Transverse colon (tissue), 4 donors: ENCODE measurements at regions not wholly inside any gene's neighbourhood (a gene's known extent, or its start where the extent isn't known, plus 50 kb on each side); places are given as distances from the start of the nearest gene placed in this dataset.

Experiments
- DNase-seq: peaks from one replicate; pipeline ENCODE4 v3.0.0-alpha.2; 2019
- H3K27ac ChIP-seq, 4 donors: fragments of 200-600 bp; sonication (generic); 2 replicates each; pipeline ENCODE4 v1.5.1; 2016 to 2018; ENCODE audit warnings: inconsistent platforms in 4 of 4
- H3K27me3 ChIP-seq: fragments of 200-600 bp; sonication (generic); 2 replicates; pipeline ENCODE4 v1.5.1; 2017; ENCODE audit warnings: inconsistent platforms
- H3K36me3 ChIP-seq, 4 donors: fragments of 200-600 bp; sonication (generic); 2 replicates each; pipeline ENCODE4 v1.5.1; 2017 to 2019; ENCODE audit warnings: inconsistent platforms in 4 of 4
- H3K4me1 ChIP-seq, 4 donors: fragments of 200-600 bp; sonication (generic); 2 replicates each; pipeline ENCODE4 v1.5.1; 2017 to 2020; ENCODE audit warnings: inconsistent platforms in 4 of 4
- H3K4me3 ChIP-seq, 4 donors: fragments of 200-600 bp; sonication (generic); 1 replicate in 1 of 4; 2 replicates in 3 of 4; pipeline versions ENCODE4 v1.5.1 to v1.6.1; 2017 to 2019; ENCODE audit warnings: inconsistent platforms in 4 of 4
- H3K9me3 ChIP-seq, 2 donors: fragments of 200-600 bp; sonication (generic); 2 replicates each; pipeline ENCODE4 v1.5.1; 2017 to 2019; ENCODE audit warnings: inconsistent platforms in 2 of 2
- EP300 ChIP-seq: sonication (generic); formaldehyde crosslinking; IDR thresholded peaks from one replicate; pipeline ENCODE4 v1.6.1; 2017; ENCODE audit warnings: antibody characterized with exemption, low read depth
- POLR2A ChIP-seq: fragments of 450-650 bp; IDR thresholded peaks from one replicate; pipeline ENCODE4 v1.6.1; 2016; ENCODE audit warnings: antibody characterized with exemption, mild to moderate bottlenecking, moderate library complexity
- POLR2AphosphoS5 ChIP-seq, 3 donors: sonication (generic); formaldehyde crosslinking; IDR thresholded peaks; one replicate each; pipeline ENCODE4 v1.6.1; 2016; ENCODE audit warnings: antibody characterized with exemption in 3 of 3
- WGBS, 2 donors: methylation state at CpG; one replicate each; pipeline ENCODE4 v1.1.5; 2018; ENCODE audit warnings: low coverage in 1 of 2; 5-methylcytosine and 5-hydroxymethylcytosine counted together
- in situ Hi-C, 4 donors: fragments of 200-750 bp; cut with MboI; loops; one replicate each; pipeline versions ENCODE4 v1.15.0 to v1.15.1; 2017; ENCODE audit warnings: low sequenced_read_pairs in 3 of 4, low pct_ligation_motif_present in 1 of 4, low pct_unique_long_range_greater_than_20kb in 1 of 4
- intact Hi-C: fragments of 100-400 bp; cut with DNase I; formaldehyde crosslinking; loops from one replicate; pipeline ENCODE4 v1.15.1; 2023; ENCODE audit warnings: low total_unique reads
- TF ChIP-seq, protein P1 (sequence below), 5 experiments: fragments of 200-600 bp in 3 of 5; fragments of 450-650 bp in 2 of 5; sonication (generic) in 3 of 5; IDR thresholded peaks; 1 replicate in 2 of 5; 2 replicates in 3 of 5; pipeline ENCODE4 v1.5.1; 2016 to 2017; ENCODE audit warnings: antibody characterized with exemption in 5 of 5, inconsistent platforms in 3 of 5, mild to moderate bottlenecking in 2 of 5, moderate library complexity in 1 of 5

DNA sequence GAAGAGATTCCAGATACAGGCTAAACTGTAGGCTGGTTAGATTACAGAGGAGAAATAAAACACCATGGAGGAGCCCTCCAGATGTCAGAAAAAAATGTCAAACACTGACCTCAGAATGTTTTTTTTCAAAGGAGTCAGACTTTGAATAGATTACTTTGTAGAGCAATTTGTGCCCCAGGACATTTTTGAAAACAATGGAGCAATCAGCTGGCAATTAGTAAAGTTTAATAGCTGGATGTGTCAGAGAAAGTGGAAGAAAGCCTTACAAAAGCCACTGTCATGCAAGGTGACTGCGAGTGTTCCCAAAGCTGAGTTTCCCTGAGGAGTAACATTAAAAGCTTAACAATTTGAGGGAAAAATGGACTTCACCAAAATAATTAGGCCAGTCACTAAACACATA is 417.8 kb upstream of the CTNND2 start:
- Histone ChIP-seq H3K27me3 (no peaks in the 10 kb centered on the region), H3K27ac (no peak overlapping the region), H3K4me3 (no peak overlapping the region), H3K9me3 (peaks cover 0 to 3% of the 10 kb centered on the region in 2 donors), H3K36me3 (no peaks in the 10 kb centered on the region), H3K4me1 (no peaks in the 10 kb centered on the region)
- 56 to 75% methylated on average over 1 of the region's 1 CpG for WGBS, 2 donors
- intact Hi-C loops, result no loop called here
- TF ChIP-seq, protein P1, sequence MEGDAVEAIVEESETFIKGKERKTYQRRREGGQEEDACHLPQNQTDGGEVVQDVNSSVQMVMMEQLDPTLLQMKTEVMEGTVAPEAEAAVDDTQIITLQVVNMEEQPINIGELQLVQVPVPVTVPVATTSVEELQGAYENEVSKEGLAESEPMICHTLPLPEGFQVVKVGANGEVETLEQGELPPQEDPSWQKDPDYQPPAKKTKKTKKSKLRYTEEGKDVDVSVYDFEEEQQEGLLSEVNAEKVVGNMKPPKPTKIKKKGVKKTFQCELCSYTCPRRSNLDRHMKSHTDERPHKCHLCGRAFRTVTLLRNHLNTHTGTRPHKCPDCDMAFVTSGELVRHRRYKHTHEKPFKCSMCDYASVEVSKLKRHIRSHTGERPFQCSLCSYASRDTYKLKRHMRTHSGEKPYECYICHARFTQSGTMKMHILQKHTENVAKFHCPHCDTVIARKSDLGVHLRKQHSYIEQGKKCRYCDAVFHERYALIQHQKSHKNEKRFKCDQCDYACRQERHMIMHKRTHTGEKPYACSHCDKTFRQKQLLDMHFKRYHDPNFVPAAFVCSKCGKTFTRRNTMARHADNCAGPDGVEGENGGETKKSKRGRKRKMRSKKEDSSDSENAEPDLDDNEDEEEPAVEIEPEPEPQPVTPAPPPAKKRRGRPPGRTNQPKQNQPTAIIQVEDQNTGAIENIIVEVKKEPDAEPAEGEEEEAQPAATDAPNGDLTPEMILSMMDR (IDR thresholded peaks at IDR 0.05), result no peak
- TF ChIP-seq POLR2AphosphoS5 (IDR thresholded peaks at IDR 0.05), result no peak
- in situ Hi-C loops, result no loop called here
- DNase-seq, result no peak

DNA sequence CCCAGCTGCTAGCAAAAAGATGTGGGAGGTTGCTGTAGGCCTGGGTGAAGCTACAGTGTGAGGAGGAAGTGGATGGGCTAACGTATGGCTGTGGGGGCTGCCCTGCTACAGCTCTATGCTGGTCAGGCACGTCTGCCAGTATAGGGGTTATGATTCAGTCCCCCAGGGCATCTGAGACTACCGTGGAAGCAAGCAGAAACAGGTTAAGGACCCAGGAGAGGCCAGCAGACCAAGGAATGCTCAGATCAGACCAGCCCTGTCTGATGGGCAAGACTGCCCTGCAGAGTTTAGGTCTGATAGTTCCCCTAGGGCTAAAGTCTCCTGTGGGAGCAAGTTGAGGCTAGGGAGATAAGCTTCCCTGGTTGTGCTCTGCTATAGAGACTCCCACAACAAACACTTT is 416.1 kb upstream of the CTNND2 start:
- intact Hi-C loops, result no loop called here
- H3K4me3 ChIP-seq, result no peak overlapping the region
- TF ChIP-seq POLR2AphosphoS5 (IDR thresholded peaks at IDR 0.05) (no peak), POLR2A (no peak), EP300 (no peak)
- TF ChIP-seq, protein P1 (IDR thresholded peaks at IDR 0.05), result no peak
- no peaks in the 10 kb centered on the region for H3K9me3 ChIP-seq
- no peak overlapping the region for H3K27ac ChIP-seq
- no peaks in the 10 kb centered on the region for H3K4me1 ChIP-seq
- no peak for DNase-seq
- no peaks in the 10 kb centered on the region for H3K36me3 ChIP-seq
- 53% methylated on average over 3 of the region's 3 CpGs; no CpG with 5 or more reads in 1 of the 2 donors for WGBS, 2 donors
- H3K27me3 ChIP-seq, result no peaks in the 10 kb centered on the region
- in situ Hi-C loops, result no loop called here

DNA sequence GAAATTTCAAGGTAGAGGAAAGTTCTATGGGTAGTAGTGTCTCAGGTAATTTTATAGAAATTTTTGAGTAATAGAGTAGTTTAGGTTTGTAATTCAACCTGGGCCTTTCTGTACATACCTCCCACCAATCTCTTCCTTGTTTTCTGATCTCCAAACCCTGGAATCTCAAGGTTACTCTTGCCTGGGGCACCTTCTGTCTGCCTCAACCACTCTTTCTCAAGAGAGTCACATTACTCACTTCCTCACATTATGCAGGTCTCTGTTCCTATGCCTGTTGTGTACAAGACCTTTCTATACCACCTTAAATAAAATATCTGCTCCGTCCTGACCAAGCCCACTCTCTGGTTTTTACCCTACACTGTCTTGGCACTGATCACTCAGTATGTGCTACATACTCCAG is 412.6 kb upstream of the CTNND2 start:
- H3K36me3 ChIP-seq, result no peaks in the 10 kb centered on the region
- DNase-seq, result no peak
- WGBS, 2 donors, result 0 to 32% methylated on average over 1 of the region's 1 CpG
- H3K27ac ChIP-seq, result no peak overlapping the region
- H3K9me3 ChIP-seq, result no peaks in the 10 kb centered on the region
- intact Hi-C loops, result no loop called here
- H3K4me3 ChIP-seq, result no peak overlapping the region
- H3K4me1 ChIP-seq, result no peaks in the 10 kb centered on the region
- TF ChIP-seq POLR2AphosphoS5 (IDR thresholded peaks at IDR 0.05), result no peak
- TF ChIP-seq EP300, result no peak
- TF ChIP-seq POLR2A, result no peak
- TF ChIP-seq, protein P1 (IDR thresholded peaks at IDR 0.05), result no peak
- H3K27me3 ChIP-seq, result no peaks in the 10 kb centered on the region
- in situ Hi-C loops, result no loop called here

DNA sequence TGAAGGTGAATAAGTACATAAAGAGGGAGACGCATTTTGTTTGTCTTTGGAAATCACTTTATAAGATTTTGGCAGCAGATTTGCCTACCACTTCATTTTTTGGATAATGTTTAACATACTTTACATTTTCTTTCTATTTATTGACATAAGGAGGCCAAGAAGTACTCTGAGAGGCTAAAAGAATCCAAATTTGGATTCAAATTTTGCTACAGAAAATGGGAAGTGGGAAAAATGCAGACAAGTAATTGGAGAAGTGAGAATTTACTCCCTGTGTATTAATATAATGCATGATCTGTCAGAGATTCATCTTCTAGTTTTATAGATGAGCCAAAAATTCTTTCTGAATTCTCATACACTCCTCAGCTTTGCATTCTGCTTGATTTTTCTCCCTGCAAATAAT is 411.2 kb upstream of the CTNND2 start:
- in situ Hi-C loops, result no loop called here
- Histone ChIP-seq H3K4me3 (no peak overlapping the region), H3K27ac (no peak overlapping the region), H3K4me1 (no peaks in the 10 kb centered on the region), H3K27me3 (no peaks in the 10 kb centered on the region), H3K36me3 (no peaks in the 10 kb centered on the region), H3K9me3 (no peaks in the 10 kb centered on the region)
- 34 to 50% methylated on average over 1 of the region's 1 CpG for WGBS, 2 donors
- no peak for TF ChIP-seq EP300
- no peak for TF ChIP-seq POLR2A
- TF ChIP-seq, protein P1 (IDR thresholded peaks at IDR 0.05), result no peak
- no peak for TF ChIP-seq POLR2AphosphoS5 (IDR thresholded peaks at IDR 0.05)
- no peak for DNase-seq
- intact Hi-C loops, result no loop called here
